ENCODE measurements at regions not wholly inside any gene's neighbourhood (a gene's known extent, or its start where the extent isn't known, plus 50 kb on each side); places are given as distances from the start of the nearest gene placed in this dataset.

- TF ChIP-seq POLR2A (IDR thresholded peaks at IDR 0.05; ENCODE audit: low read depth, low read length) (no peak), POLR2AphosphoS5 (IDR thresholded peaks at IDR 0.05; ENCODE audit: low read depth, low read length) (no peak), TAF1 (IDR thresholded peaks at IDR 0.05; ENCODE audit: low read depth, low read length) (no peak)
These were observed 925.3 kb downstream of the TBC1D22A start for GRCh38 chr22:47687776-47688175.

All from GM12891 (cell line).